Naive thymus-derived CD4-positive, alpha-beta T cell (primary cell): ENCODE measurements at regions not wholly inside any gene's neighbourhood (a gene's known extent, or its start where the extent isn't known, plus 50 kb on each side); places are given as distances from the start of the nearest gene placed in this dataset.

ENCODE experiments used
- ATAC-seq: fragments of 150-1000 bp; cut with Tn5 transposase; 2 replicates; pipeline ENCODE4 v1.10.0; 2021; ENCODE audit warnings: mild to moderate bottlenecking, moderate library complexity
- CTCF ChIA-PET: fragments of 350-600 bp; sonication (Branson Sonifier 250); formaldehyde crosslinking; loops from one replicate; lab custom pipeline; 2021; ENCODE audit warnings: antibody characterized with exemption; lab: Charles Lee
- POLR2A ChIA-PET: fragments of 350-600 bp; sonication (Branson Sonifier 250); formaldehyde crosslinking; loops from one replicate; lab custom pipeline; 2021; ENCODE audit warnings: antibody characterized with exemption, inconsistent platforms; lab: Charles Lee
- DNase-seq, 9 donors: peaks; one replicate each; pipeline versions ENCODE4 v3.0.0 to v3.0.0-alpha.2; 2020 to 2022; ENCODE audit warnings: mixed read lengths in 1 of 9
- H3K27ac ChIP-seq: one replicate; pipeline ENCODE4 v1.7.0; 2013; ENCODE audit warnings: mild to moderate bottlenecking, low read depth, low read length, moderate library complexity
- H3K27me3 ChIP-seq, 2 donors: one replicate each; pipeline ENCODE4 v1.7.0; 2013; ENCODE audit warnings: low read length in 2 of 2, mild to moderate bottlenecking in 2 of 2, moderate library complexity in 2 of 2; ENCODE audit not compliant: control insufficient read depth in 2 of 2, insufficient read depth in 2 of 2
- H3K36me3 ChIP-seq, 3 experiments: 1 replicate in 2 of 3; 2 replicates in 1 of 3; pipeline ENCODE4 v1.7.0; 2013; ENCODE audit warnings: low read length in 3 of 3, mild to moderate bottlenecking in 3 of 3, moderate library complexity in 1 of 3; ENCODE audit not compliant: insufficient read depth in 3 of 3, control insufficient read depth in 2 of 3
- H3K4me1 ChIP-seq, 2 donors: one replicate each; pipeline ENCODE4 v1.7.0; 2013; ENCODE audit warnings: low read length in 2 of 2, mild to moderate bottlenecking in 2 of 2, moderate library complexity in 1 of 2; ENCODE audit not compliant: control insufficient read depth in 2 of 2, insufficient read depth in 2 of 2
- H3K4me3 ChIP-seq: 2 replicates; pipeline ENCODE4 v1.7.0; 2013; ENCODE audit warnings: mild to moderate bottlenecking, low read length
- H3K9me3 ChIP-seq, 3 experiments: 1 replicate in 2 of 3; 2 replicates in 1 of 3; pipeline ENCODE4 v1.7.0; 2013; ENCODE audit warnings: low read length in 3 of 3; ENCODE audit not compliant: control insufficient read depth in 2 of 3
- H3K27ac Mint-ChIP-seq, 9 donors: one replicate each; pipeline ENCODE4 v1.8.0; 2020 to 2022; ENCODE audit warnings: mixed read lengths in 9 of 9, mild to moderate bottlenecking in 8 of 9, moderate library complexity in 5 of 9, inconsistent platforms in 2 of 9
- H3K27me3 Mint-ChIP-seq, 5 donors: one replicate each; pipeline ENCODE4 v1.8.0; 2021 to 2022; ENCODE audit warnings: mixed read lengths in 5 of 5, mild to moderate bottlenecking in 1 of 5
- H3K36me3 Mint-ChIP-seq, 5 donors: one replicate each; pipeline ENCODE4 v1.8.0; 2020 to 2022; ENCODE audit warnings: mixed read lengths in 5 of 5, mild to moderate bottlenecking in 3 of 5, inconsistent platforms in 1 of 5
- H3K4me1 Mint-ChIP-seq, 7 donors: one replicate each; pipeline ENCODE4 v1.8.0; 2020 to 2022; ENCODE audit warnings: mixed read lengths in 7 of 7, mild to moderate bottlenecking in 3 of 7, inconsistent platforms in 1 of 7
- H3K4me3 Mint-ChIP-seq, 10 donors: one replicate each; pipeline ENCODE4 v1.8.0; 2020 to 2022; ENCODE audit warnings: mild to moderate bottlenecking in 10 of 10, mixed read lengths in 10 of 10, moderate library complexity in 6 of 10, inconsistent platforms in 2 of 10
- H3K9me3 Mint-ChIP-seq, 11 donors: one replicate each; pipeline ENCODE4 v1.8.0; 2020 to 2022; ENCODE audit warnings: mixed read lengths in 11 of 11, mild to moderate bottlenecking in 4 of 11, inconsistent platforms in 1 of 11, moderate library complexity in 1 of 11
- intact Hi-C, 2 donors: fragments of 100-400 bp; cut with micrococcal nuclease; formaldehyde crosslinking; loops; one replicate each; pipeline ENCODE4 v1.15.1; 2023

- ChIA-PET CTCF (no interaction called here), POLR2A (no interaction called here)
- H3K9me3 ChIP-seq: no peaks in the 10 kb centered on the region
- no peaks in the 10 kb centered on the region for H3K27me3 ChIP-seq
- no peak overlapping the region for H3K27ac ChIP-seq
- H3K4me1 ChIP-seq: no peaks in the 10 kb centered on the region
- Mint-ChIP-seq H3K4me3 (no peak overlapping the region), H3K27ac (no peak overlapping the region), H3K27me3 (no peaks in the 10 kb centered on the region), H3K4me1 (no peaks in the 10 kb centered on the region), H3K9me3 (peaks cover 0 to 2% (median 0%) of the 10 kb centered on the region in 11 donors), H3K36me3 (no peaks in the 10 kb centered on the region)
- H3K36me3 ChIP-seq: no peaks in the 10 kb centered on the region
- DNase-seq: no peak
- intact Hi-C loops: no loop called here
- no peak for ATAC-seq
- no peak overlapping the region for H3K4me3 ChIP-seq
Observed at GRCh38 chr3:24605511-24606028, 110.9 kb upstream of the THRB start.

- intact Hi-C loops: no loop called here
Observed at GRCh38 chr3:24607281-24607680, 112.6 kb upstream of the THRB start.

GRCh38 chr3:24608701-24609390, 114.2 kb upstream of the THRB start:
- POLR2A ChIA-PET: no interaction called here

More at GRCh38 chr3:24607281-24607680, 112.6 kb upstream of the THRB start:
- Histone ChIP-seq H3K4me1 (no peaks in the 10 kb centered on the region), H3K36me3 (no peaks in the 10 kb centered on the region), H3K9me3 (no peaks in the 10 kb centered on the region), H3K27me3 (no peaks in the 10 kb centered on the region), H3K4me3 (no peak overlapping the region), H3K27ac (no peak overlapping the region)
- H3K36me3 Mint-ChIP-seq: no peaks in the 10 kb centered on the region
- CTCF ChIA-PET: no interaction called here
- H3K4me1 Mint-ChIP-seq: no peaks in the 10 kb centered on the region
- no peaks in the 10 kb centered on the region for H3K27me3 Mint-ChIP-seq
- H3K27ac Mint-ChIP-seq: no peak overlapping the region
- H3K4me3 Mint-ChIP-seq: no peak overlapping the region
- ATAC-seq: no peak
- POLR2A ChIA-PET: no interaction called here
- DNase-seq: no peak
- peaks cover 0 to 2% (median 0%) of the 10 kb centered on the region in 11 donors for H3K9me3 Mint-ChIP-seq

GRCh38 chr3:24614359-24614758, 119.7 kb upstream of the THRB start:
- Histone ChIP-seq H3K27me3 (no peaks in the 10 kb centered on the region), H3K9me3 (no peaks in the 10 kb centered on the region), H3K36me3 (no peaks in the 10 kb centered on the region), H3K4me3 (no peak overlapping the region), H3K4me1 (no peaks in the 10 kb centered on the region), H3K27ac (no peak overlapping the region)
- CTCF ChIA-PET: no interaction called here
- POLR2A ChIA-PET: no interaction called here
- DNase-seq (no peak), ATAC-seq (no peak)
- H3K36me3 Mint-ChIP-seq: no peaks in the 10 kb centered on the region
- peaks cover 0 to 4% (median 3%) of the 10 kb centered on the region in 5 donors for H3K27me3 Mint-ChIP-seq
- H3K9me3 Mint-ChIP-seq: peaks cover 0 to 5% (median 0%) of the 10 kb centered on the region in 11 donors
- H3K4me3 Mint-ChIP-seq: no peak overlapping the region
- H3K27ac Mint-ChIP-seq: no peak overlapping the region
- intact Hi-C loops: no loop called here
- no peaks in the 10 kb centered on the region for H3K4me1 Mint-ChIP-seq

More at GRCh38 chr3:24608701-24609390, 114.2 kb upstream of the THRB start:
- CTCF ChIA-PET: no interaction called here
- H3K9me3 Mint-ChIP-seq: peaks cover 0 to 2% (median 0%) of the 10 kb centered on the region in 11 donors
- DNase-seq (no peak), ATAC-seq (no peak)
- no peak overlapping the region for H3K4me3 Mint-ChIP-seq
- H3K27ac ChIP-seq: no peak overlapping the region
- H3K4me1 ChIP-seq: no peaks in the 10 kb centered on the region
- no peaks in the 10 kb centered on the region for H3K27me3 Mint-ChIP-seq
- intact Hi-C loops: no loop called here
- H3K36me3 Mint-ChIP-seq: no peaks in the 10 kb centered on the region
- H3K4me3 ChIP-seq: no peak overlapping the region
- H3K36me3 ChIP-seq: no peaks in the 10 kb centered on the region
- no peaks in the 10 kb centered on the region for H3K27me3 ChIP-seq
- H3K27ac Mint-ChIP-seq: no peak overlapping the region
- H3K9me3 ChIP-seq: no peaks in the 10 kb centered on the region
- H3K4me1 Mint-ChIP-seq: no peaks in the 10 kb centered on the region

- Mint-ChIP-seq H3K27me3 (peaks cover 0 to 4% (median 3%) of the 10 kb centered on the region in 5 donors), H3K9me3 (peaks cover 0 to 5% (median 0%) of the 10 kb centered on the region in 11 donors), H3K27ac (no peak overlapping the region), H3K36me3 (no peaks in the 10 kb centered on the region), H3K4me1 (no peaks in the 10 kb centered on the region), H3K4me3 (no peak overlapping the region)
- Histone ChIP-seq H3K36me3 (no peaks in the 10 kb centered on the region), H3K27me3 (no peaks in the 10 kb centered on the region), H3K4me1 (no peaks in the 10 kb centered on the region), H3K4me3 (no peak overlapping the region), H3K27ac (no peak overlapping the region), H3K9me3 (no peaks in the 10 kb centered on the region)
- ATAC-seq (no peak), DNase-seq (no peak)
- intact Hi-C loops: no loop called here
- CTCF ChIA-PET: no interaction called here
- POLR2A ChIA-PET: no interaction called here
Observed at GRCh38 chr3:24615177-24615576, 120.5 kb upstream of the THRB start.

- no peaks in the 10 kb centered on the region for H3K4me1 Mint-ChIP-seq
- ATAC-seq: no peak
- Histone ChIP-seq H3K27ac (no peak overlapping the region), H3K36me3 (no peaks in the 10 kb centered on the region), H3K4me1 (no peaks in the 10 kb centered on the region), H3K27me3 (no peaks in the 10 kb centered on the region), H3K4me3 (no peak overlapping the region), H3K9me3 (no peaks in the 10 kb centered on the region)
- no peak for DNase-seq
- H3K27ac Mint-ChIP-seq: no peak overlapping the region
- H3K36me3 Mint-ChIP-seq: no peaks in the 10 kb centered on the region
- CTCF ChIA-PET: no interaction called here
- POLR2A ChIA-PET: no interaction called here
- H3K9me3 Mint-ChIP-seq: peaks cover 0 to 5% (median 0%) of the 10 kb centered on the region in 11 donors
- H3K4me3 Mint-ChIP-seq: no peak overlapping the region
- H3K27me3 Mint-ChIP-seq: peaks cover 0 to 4% (median 3%) of the 10 kb centered on the region in 5 donors
- intact Hi-C loops: no loop called here
Observed at GRCh38 chr3:24616110-24616829, 121.6 kb upstream of the THRB start.
